ENCODE measurements at regions not wholly inside any gene's neighbourhood (a gene's known extent, or its start where the extent isn't known, plus 50 kb on each side); places are given as distances from the start of the nearest gene placed in this dataset.

DNA sequence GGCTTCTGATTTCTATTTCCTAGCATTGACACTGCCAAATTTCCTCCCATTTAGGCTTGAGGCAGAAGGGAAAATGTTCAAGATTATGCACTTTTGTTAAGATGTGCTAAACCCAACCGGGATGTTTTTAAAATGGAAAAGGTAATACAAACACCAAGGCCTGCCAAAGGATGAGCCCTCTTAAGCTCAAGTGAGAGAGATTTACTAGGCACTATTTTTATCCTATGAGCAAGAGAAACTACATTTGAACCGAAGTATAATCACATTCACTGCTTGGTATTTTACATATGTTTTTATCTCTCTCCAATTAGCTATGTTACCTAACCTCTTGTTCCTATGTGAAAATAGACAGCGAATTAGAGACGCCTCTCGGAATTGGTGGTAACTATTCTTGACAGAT lies 295.8 kb downstream of the GABRB3 start:
- no peaks in the 10 kb centered on the region for H3K27me3 Mint-ChIP-seq
- H3K4me3 Mint-ChIP-seq, result no peak overlapping the region
- H3K27ac Mint-ChIP-seq, result no peak overlapping the region
- DNase-seq, result no peak
- ChIA-PET CTCF (no interaction called here), POLR2A (no interaction called here)
- peaks cover 30% of the 10 kb centered on the region for H3K9me3 Mint-ChIP-seq
- no peaks in the 10 kb centered on the region for H3K4me1 Mint-ChIP-seq
- H3K36me3 Mint-ChIP-seq (ENCODE audit: low read depth), result no peaks in the 10 kb centered on the region

DNA sequence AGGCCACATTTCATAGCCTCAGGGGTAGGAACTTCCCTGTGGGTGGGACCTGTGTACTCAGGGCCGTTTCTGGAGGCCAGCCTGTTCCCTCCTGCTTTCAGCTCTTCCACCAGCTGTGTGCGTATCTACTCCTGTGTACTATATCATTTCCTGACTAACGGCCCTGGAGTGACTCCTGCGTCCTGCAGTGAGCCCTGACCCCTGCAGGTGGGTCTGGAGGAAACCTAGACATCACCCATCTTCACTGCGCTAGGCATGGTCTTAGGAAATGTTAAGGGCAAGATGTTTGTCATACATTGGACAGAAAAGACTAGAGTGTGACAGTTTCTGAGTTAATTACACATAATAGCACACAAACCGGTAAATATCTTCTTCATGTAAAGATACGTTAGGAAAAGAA lies 297.3 kb downstream of the GABRB3 start:
- no peaks in the 10 kb centered on the region for H3K27me3 Mint-ChIP-seq
- no peak overlapping the region for H3K27ac Mint-ChIP-seq
- POLR2A ChIA-PET, result no interaction called here
- H3K36me3 Mint-ChIP-seq (ENCODE audit: low read depth), result no peaks in the 10 kb centered on the region
- H3K4me1 Mint-ChIP-seq, result no peaks in the 10 kb centered on the region
- CTCF ChIA-PET, result no interaction called here
- no peak for DNase-seq
- H3K4me3 Mint-ChIP-seq, result no peak overlapping the region
- H3K9me3 Mint-ChIP-seq, result peaks cover 33% of the 10 kb centered on the region

DNA sequence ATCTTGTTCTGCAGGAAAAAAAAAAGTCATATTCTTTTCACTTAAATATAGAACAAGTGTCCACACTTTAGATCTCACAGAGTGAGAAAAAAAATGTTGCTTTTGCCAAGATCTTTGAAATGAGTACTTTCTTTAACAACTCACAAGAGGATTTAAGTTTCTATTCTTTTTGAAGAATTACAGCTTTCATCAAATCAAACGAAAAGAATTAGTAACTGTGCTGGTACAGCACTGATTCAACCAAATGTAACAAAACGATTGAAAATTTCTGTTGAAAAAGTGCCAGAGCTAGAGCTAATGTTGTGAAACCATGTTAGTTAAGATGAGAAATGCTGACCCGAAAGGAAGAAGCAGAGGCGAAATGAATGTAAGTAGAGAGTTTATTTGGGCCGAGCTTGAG lies 300.2 kb downstream of the GABRB3 start:
- POLR2A ChIA-PET, result no interaction called here
- H3K27me3 Mint-ChIP-seq, result no peaks in the 10 kb centered on the region
- CTCF ChIA-PET, result no interaction called here
- H3K36me3 Mint-ChIP-seq (ENCODE audit: low read depth), result no peaks in the 10 kb centered on the region
- DNase-seq, result no peak
- H3K9me3 Mint-ChIP-seq, result peaks cover 32% of the 10 kb centered on the region
- no peak overlapping the region for H3K4me3 Mint-ChIP-seq
- no peak overlapping the region for H3K27ac Mint-ChIP-seq
- no peaks in the 10 kb centered on the region for H3K4me1 Mint-ChIP-seq

DNA sequence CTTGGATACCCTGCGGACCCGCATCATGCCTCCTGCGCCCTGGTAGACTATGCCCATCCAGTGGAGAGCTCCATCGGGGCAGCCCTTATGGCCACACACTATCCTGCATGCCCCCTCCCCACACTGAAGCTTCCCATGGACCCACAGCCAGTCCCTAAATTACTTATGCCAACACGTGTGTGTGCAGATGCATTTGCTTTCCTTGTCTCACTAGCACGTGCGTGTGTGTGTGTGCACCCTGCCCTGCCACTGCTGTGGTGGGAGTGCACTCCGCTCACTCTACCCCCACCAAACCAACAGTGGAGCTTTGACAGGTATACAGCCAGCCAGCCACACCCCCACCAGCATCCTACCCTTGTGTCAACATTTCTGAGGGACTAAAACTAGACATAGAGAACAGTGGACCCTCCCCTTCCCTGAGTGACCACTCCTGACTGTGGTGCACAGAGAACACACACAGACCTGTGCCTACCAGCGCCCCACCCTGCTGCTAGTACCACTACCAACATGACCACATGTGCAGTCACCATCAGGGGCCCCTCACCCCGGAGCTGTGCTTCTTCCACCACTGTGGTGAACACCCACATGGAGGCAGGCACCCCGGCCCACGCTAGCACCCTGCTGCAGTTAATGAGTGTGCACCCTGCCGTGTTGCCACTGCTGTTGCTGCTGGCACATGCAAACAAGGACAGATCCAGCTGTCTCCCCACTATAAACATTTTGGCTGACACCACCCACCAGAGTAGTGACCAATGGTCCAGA lies 310.8 kb downstream of the GABRB3 start:
- no peak overlapping the region for H3K27ac Mint-ChIP-seq
- no peak overlapping the region for H3K4me3 Mint-ChIP-seq
- DNase-seq, result no peak
- CTCF ChIA-PET, result no interaction called here
- H3K9me3 Mint-ChIP-seq, result peaks cover 39% of the 10 kb centered on the region
- H3K27me3 Mint-ChIP-seq, result no peaks in the 10 kb centered on the region
- POLR2A ChIA-PET, result no interaction called here
- no peaks in the 10 kb centered on the region for H3K4me1 Mint-ChIP-seq
- H3K36me3 Mint-ChIP-seq (ENCODE audit: low read depth), result no peaks in the 10 kb centered on the region

DNA sequence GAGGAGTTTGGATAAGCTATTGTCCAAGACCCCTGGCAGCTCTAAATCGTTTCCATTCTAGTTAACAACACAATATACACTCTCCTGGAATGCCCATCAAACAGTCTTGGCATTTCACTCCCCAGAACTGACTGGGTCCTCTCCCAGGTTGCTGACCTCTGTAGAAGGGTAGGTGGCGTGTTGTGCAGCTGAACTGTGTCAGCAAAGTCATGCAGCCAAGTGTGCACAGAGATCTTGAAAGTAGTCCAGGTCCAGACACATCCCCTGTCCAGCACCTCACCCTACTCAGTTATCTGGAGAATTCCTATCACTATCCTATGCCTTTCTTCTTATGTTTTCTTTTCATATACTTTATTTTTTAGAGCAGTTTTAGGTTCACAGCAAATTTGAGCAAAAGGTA lies 312.7 kb downstream of the GABRB3 start:
- H3K36me3 Mint-ChIP-seq (ENCODE audit: low read depth), result no peaks in the 10 kb centered on the region
- H3K4me1 Mint-ChIP-seq, result no peaks in the 10 kb centered on the region
- H3K27ac Mint-ChIP-seq, result no peak overlapping the region
- no peak overlapping the region for H3K4me3 Mint-ChIP-seq
- H3K27me3 Mint-ChIP-seq, result no peaks in the 10 kb centered on the region
- ChIA-PET POLR2A (no interaction called here), CTCF (no interaction called here)
- DNase-seq, result no peak
- peaks cover 31% of the 10 kb centered on the region for H3K9me3 Mint-ChIP-seq

DNA sequence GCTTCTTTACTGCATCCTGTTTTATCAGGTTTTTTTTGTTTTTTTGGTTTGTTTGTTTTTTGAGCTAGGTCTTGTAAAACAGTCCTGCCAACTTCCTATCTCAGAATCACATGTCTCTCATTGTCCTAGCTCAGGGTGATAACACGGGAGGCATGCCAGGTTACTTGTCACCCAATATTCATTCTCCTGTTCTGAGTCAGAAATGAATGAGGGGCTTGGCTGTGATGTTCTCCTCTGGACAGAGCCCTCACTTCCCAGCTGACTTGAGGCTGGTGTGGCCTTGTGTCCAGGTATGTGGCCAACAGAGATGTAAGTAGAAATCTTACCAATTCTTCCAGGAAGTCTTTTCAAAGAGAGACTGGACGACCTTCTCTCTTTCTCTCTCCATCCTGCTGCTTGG lies 317.0 kb downstream of the GABRB3 start:
- no peaks in the 10 kb centered on the region for H3K36me3 Mint-ChIP-seq (ENCODE audit: low read depth)
- POLR2A ChIA-PET, result no interaction called here
- no peak overlapping the region for H3K4me3 Mint-ChIP-seq
- H3K4me1 Mint-ChIP-seq, result no peaks in the 10 kb centered on the region
- CTCF ChIA-PET, result no interaction called here
- peaks cover 36% of the 10 kb centered on the region for H3K9me3 Mint-ChIP-seq
- DNase-seq, result no peak
- H3K27me3 Mint-ChIP-seq, result no peaks in the 10 kb centered on the region
- no peak overlapping the region for H3K27ac Mint-ChIP-seq

DNA sequence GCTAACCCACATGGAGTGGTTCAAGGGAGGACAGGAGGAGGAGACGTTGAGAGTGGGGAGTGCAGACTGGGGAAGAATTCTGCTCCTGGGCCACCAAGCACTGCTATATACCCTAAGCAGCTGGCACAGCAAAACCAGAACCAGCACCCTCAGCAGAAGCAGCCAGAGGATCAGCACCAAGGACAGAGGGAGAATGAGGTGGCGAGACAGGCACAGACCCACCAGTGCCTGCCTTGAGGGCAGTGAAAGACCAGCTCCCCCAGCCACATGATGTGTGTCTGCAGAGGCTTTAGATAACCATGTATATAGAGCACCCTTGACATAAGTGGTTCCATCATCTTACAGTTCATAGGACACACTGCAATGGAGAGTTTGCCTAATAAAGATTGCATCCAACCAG lies 319.0 kb downstream of the GABRB3 start:
- CTCF ChIA-PET, result no interaction called here
- H3K27me3 Mint-ChIP-seq, result no peaks in the 10 kb centered on the region
- H3K36me3 Mint-ChIP-seq (ENCODE audit: low read depth), result no peaks in the 10 kb centered on the region
- H3K27ac Mint-ChIP-seq, result no peak overlapping the region
- no peaks in the 10 kb centered on the region for H3K4me1 Mint-ChIP-seq
- H3K9me3 Mint-ChIP-seq, result peaks cover 35% of the 10 kb centered on the region
- POLR2A ChIA-PET, result no interaction called here
- no peak for DNase-seq
- H3K4me3 Mint-ChIP-seq, result no peak overlapping the region

DNA sequence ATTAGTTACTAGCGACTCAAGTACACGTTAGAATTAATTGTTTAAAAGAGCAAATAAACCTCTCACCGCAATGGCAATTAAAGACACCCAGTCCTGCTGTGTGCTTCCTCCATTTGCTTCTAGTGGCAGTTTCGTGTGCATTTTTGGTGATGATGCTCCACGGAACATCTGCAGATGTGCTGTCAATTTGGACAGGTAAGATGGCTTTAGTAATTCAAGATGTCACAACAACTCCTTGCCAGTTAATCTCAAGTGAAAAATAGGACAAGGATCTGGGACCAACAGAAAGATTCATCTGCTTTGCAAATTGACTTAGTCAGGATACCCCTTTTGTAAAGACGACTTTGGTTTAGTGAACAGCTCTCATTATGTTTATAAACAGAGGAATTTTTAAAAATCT lies 320.9 kb downstream of the GABRB3 start:
- Mint-ChIP-seq H3K36me3 (ENCODE audit: low read depth) (no peaks in the 10 kb centered on the region), H3K27ac (no peak overlapping the region), H3K4me3 (no peak overlapping the region), H3K9me3 (peaks cover 27% of the 10 kb centered on the region), H3K4me1 (no peaks in the 10 kb centered on the region), H3K27me3 (no peaks in the 10 kb centered on the region)
- DNase-seq, result no peak
- CTCF ChIA-PET, result no interaction called here
- POLR2A ChIA-PET, result no interaction called here

DNA sequence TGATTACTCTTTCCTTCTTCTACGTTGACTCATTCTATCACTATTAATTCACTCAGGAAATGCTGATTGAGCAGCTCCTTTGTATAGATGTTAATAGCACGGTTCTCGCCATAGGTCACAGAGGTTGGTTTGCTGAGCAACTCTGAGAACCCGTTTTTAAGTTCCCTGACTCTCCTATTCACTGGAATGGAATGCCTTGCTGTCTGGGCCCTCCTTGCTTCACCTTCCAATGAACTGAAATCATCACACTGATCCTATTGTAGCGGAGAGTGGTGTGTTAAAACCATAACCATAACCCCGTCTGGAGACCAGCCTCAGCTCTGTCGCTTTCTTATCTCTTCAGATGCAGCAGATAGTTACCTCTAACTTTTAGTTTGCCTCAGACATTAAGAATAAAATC lies 323.6 kb downstream of the GABRB3 start:
- CTCF ChIA-PET, result interaction anchor here (1.1 kb wide), 1 partner anchor 15 kb away, joined by 3 read pairs; no protein-coding TSS in a partner anchor
- DNase-seq, result no peak
- POLR2A ChIA-PET, result no interaction called here
- H3K4me3 Mint-ChIP-seq, result no peak overlapping the region
- no peak overlapping the region for H3K27ac Mint-ChIP-seq
- H3K36me3 Mint-ChIP-seq (ENCODE audit: low read depth), result no peaks in the 10 kb centered on the region
- no peaks in the 10 kb centered on the region for H3K4me1 Mint-ChIP-seq
- peaks cover 20% of the 10 kb centered on the region for H3K9me3 Mint-ChIP-seq
- no peaks in the 10 kb centered on the region for H3K27me3 Mint-ChIP-seq

DNA sequence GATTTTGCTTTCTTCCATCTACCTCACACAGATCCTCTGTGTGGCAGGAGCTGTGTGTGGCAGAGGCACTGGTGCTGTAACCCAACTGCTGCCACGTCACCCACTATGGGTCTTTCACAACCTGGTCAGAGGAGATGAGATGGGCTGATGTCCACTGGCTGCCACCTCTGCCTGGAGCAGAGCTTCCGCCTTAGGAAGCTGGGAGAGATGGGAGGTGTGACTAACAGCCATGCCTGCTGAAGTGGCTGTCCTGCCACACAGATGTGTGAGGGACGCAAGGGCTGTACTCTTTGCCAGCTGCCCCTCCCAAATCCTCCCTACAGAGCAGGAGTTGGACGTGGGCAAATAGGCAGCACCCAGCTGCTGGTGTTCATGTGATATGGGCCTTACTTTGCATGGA lies 329.5 kb downstream of the GABRB3 start:
- no peaks in the 10 kb centered on the region for H3K36me3 Mint-ChIP-seq (ENCODE audit: low read depth)
- no peaks in the 10 kb centered on the region for H3K27me3 Mint-ChIP-seq
- DNase-seq, result no peak
- H3K4me3 Mint-ChIP-seq, result no peak overlapping the region
- no peaks in the 10 kb centered on the region for H3K4me1 Mint-ChIP-seq
- ChIA-PET CTCF (no interaction called here), POLR2A (no interaction called here)
- H3K9me3 Mint-ChIP-seq, result peaks cover 27% of the 10 kb centered on the region
- H3K27ac Mint-ChIP-seq, result no peak overlapping the region

DNA sequence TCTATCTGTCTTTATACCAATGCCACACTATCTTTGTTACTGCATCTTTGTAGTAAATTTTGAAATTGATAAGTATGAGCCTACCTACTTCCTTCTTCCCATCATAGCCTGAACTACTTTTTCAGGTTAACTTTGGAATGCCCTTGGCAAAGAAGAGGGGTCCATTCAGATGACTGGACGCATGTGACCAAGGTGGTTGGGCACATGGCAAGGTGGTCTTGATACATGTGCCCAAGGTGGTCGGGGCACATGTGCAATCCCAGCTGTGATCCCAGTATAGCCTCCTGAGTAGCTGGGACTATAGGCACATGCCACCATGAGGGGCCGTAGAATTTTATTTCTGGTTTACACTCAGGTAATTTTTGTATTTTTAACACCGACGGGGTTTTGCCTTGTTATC lies 330.2 kb downstream of the GABRB3 start:
- DNase-seq, result no peak
- Mint-ChIP-seq H3K4me3 (no peak overlapping the region), H3K4me1 (no peaks in the 10 kb centered on the region), H3K36me3 (ENCODE audit: low read depth) (no peaks in the 10 kb centered on the region), H3K9me3 (peaks cover 29% of the 10 kb centered on the region), H3K27ac (no peak overlapping the region), H3K27me3 (no peaks in the 10 kb centered on the region)
- POLR2A ChIA-PET, result no interaction called here
- CTCF ChIA-PET, result no interaction called here

DNA sequence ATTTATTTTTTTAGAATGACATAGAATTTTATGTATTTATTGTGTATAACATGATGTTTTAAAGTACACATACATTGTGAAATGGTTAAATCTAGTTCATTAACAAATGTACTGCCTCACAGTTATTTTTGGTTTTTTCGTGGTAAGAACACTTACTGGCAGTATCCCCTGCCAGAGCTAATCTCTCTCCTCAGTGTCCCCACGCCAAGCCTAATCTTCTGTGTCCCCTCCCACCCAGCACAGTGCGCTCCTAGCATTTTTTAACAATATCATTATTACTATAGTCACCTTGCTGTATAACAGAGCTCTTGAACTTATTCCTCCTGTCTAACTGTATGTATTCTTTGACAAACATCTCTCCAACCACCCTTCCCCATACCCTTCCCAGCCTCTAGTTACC lies 333.2 kb downstream of the GABRB3 start:
- Mint-ChIP-seq H3K4me3 (no peak overlapping the region), H3K27me3 (no peaks in the 10 kb centered on the region), H3K36me3 (ENCODE audit: low read depth) (no peaks in the 10 kb centered on the region), H3K4me1 (no peaks in the 10 kb centered on the region), H3K9me3 (peaks cover 38% of the 10 kb centered on the region), H3K27ac (no peak overlapping the region)
- ChIA-PET POLR2A (no interaction called here), CTCF (no interaction called here)
- DNase-seq, result no peak

DNA sequence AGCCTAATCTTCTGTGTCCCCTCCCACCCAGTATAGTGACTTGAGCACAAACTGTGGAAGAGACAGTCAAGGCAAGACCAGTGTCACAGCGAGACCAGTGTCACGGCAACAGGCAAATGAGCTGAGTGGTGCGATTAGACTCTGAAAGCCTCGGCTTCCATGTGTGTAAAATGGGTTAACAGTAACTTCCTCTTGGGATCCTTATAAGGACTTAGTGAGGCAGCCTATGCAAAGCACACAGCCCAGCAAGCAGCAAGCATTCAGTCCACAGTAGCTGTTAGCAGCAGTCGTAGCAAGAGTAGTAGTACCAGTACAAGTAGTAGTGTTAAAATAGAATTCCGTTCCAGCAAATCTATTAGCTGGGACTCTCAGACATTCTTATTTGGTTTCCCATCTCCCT lies 334.1 kb downstream of the GABRB3 start:
- ChIA-PET CTCF (no interaction called here), POLR2A (no interaction called here)
- no peak overlapping the region for H3K27ac Mint-ChIP-seq
- peaks cover 41% of the 10 kb centered on the region for H3K9me3 Mint-ChIP-seq
- DNase-seq, result no peak
- no peak overlapping the region for H3K4me3 Mint-ChIP-seq
- H3K4me1 Mint-ChIP-seq, result no peaks in the 10 kb centered on the region
- H3K27me3 Mint-ChIP-seq, result no peaks in the 10 kb centered on the region
- H3K36me3 Mint-ChIP-seq (ENCODE audit: low read depth), result no peaks in the 10 kb centered on the region

DNA sequence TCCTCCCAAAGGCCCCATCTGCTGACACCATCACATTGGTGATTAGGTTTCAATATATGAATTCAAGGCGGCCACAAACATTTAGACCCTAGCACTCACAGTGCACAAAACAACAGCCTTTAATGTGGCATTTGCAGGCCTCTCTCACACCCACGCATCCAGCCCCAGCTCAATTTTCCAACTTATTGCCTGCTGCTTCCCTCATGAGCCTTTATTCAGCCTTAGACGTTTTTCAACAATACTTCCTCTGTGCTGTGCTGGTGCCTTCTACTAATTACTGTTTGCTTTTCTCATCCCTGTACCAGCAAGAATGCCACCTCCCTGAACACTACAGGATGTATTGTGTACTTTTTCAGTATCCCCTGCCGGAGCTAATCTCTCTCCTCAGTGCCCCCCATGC lies 334.6 kb downstream of the GABRB3 start:
- ChIA-PET CTCF (no interaction called here), POLR2A (no interaction called here)
- no peaks in the 10 kb centered on the region for H3K27me3 Mint-ChIP-seq
- DNase-seq, result no peak
- no peaks in the 10 kb centered on the region for H3K4me1 Mint-ChIP-seq
- H3K4me3 Mint-ChIP-seq, result no peak overlapping the region
- peaks cover 40% of the 10 kb centered on the region for H3K9me3 Mint-ChIP-seq
- H3K36me3 Mint-ChIP-seq (ENCODE audit: low read depth), result no peaks in the 10 kb centered on the region
- no peak overlapping the region for H3K27ac Mint-ChIP-seq
